GM12878 (cell line): ENCODE measurements at regions not wholly inside any gene's neighbourhood (a gene's known extent, or its start where the extent isn't known, plus 50 kb on each side); places are given as distances from the start of the nearest gene placed in this dataset.

Experiments used
- ATAC-seq: fragments of 200-7000 bp; cut with Tn5 transposase; 3 replicates; pipeline ENCODE4 v1.9.1; 2020; ENCODE audit warnings: mild to moderate bottlenecking, moderate library complexity
- BruUV-seq: library from RNA; stranded (reverse); fragments of 400-500 nt; replicated peaks from 2 replicates; lab custom pipeline; 2021; lab: Mats Ljungman, UMichigan
- CTCF ChIA-PET: fragments of 300-600 bp; sonication (Branson Sonifier 250); formaldehyde crosslinking; extraction: SDS; loops from one replicate; lab custom pipeline; 2021; ENCODE audit warnings: inconsistent platforms; lab: Yijun Ruan, JAX
- POLR2A ChIA-PET: fragments of 350-600 bp; formaldehyde crosslinking; extraction: SDS; loops from one replicate; lab custom pipeline; 2021; ENCODE audit warnings: inconsistent platforms; lab: Charles Lee
- RAD21 ChIA-PET: fragments of 300-600 bp; sonication (Branson Sonifier 250); formaldehyde crosslinking; loops from one replicate; lab custom pipeline; 2023; ENCODE audit warnings: antibody characterized with exemption; ENCODE audit not compliant: unreplicated experiment; lab: Charles Lee
- SMC1A ChIA-PET: fragments of 300-600 bp; sonication (Branson Sonifier 250); formaldehyde crosslinking; loops from one replicate; lab custom pipeline; 2023; ENCODE audit not compliant: unreplicated experiment, uncharacterized antibody; lab: Charles Lee
- DNase-seq: peaks from one replicate; pipeline ENCODE4 v3.0.0-alpha.2; 2011; ENCODE audit warnings: low read depth, low spot score
- FAIRE-seq: peaks from 3 replicates; lab custom pipeline; 2011; peaks lifted over from hg19 to GRCh38; lab: Jason Lieb, UNC
- H2AFZ ChIP-seq: 2 replicates; pipeline ENCODE4 v1.6.0; 2011; ENCODE audit warnings: low read depth, low read length, control low read depth; ENCODE audit not compliant: control insufficient read depth
- H3K27ac ChIP-seq: 2 replicates; pipeline ENCODE4 v1.5.1; 2011; ENCODE audit warnings: control low read depth; ENCODE audit not compliant: control insufficient read depth, insufficient read depth
- H3K27me3 ChIP-seq, 2 experiments: replicated peaks in 1 of 2; 2 replicates each; pipeline versions ENCODE4 v1.6.0 to v1.6.1; 2011; ENCODE audit warnings: low read length in 1 of 2; ENCODE audit not compliant: control insufficient read depth in 2 of 2, insufficient read depth in 2 of 2
- H3K36me3 ChIP-seq, 2 experiments: 2 replicates each; pipeline ENCODE4 v1.5.1; 2011; ENCODE audit warnings: low read length in 1 of 2; ENCODE audit not compliant: control insufficient read depth in 2 of 2, insufficient read depth in 2 of 2
- H3K4me1 ChIP-seq: 2 replicates; pipeline ENCODE4 v1.6.1; 2011; ENCODE audit warnings: mild to moderate bottlenecking, low read length, moderate library complexity, mixed read lengths; ENCODE audit not compliant: control insufficient read depth, insufficient read depth
- H3K4me2 ChIP-seq: 2 replicates; pipeline ENCODE4 v1.6.0; 2011; ENCODE audit warnings: control low read depth; ENCODE audit not compliant: control insufficient read depth, insufficient read depth
- H3K4me3 ChIP-seq: fragments of 200-600 bp; sonication (generic); 2 replicates; pipeline ENCODE4 v1.5.1; 2016
- H3K79me2 ChIP-seq: 2 replicates; pipeline ENCODE4 v1.6.0; 2011; ENCODE audit warnings: low read length; ENCODE audit not compliant: control insufficient read depth, insufficient read depth
- H3K9ac ChIP-seq: 2 replicates; pipeline ENCODE4 v1.8.0; 2011; ENCODE audit warnings: low read length, control low read depth, mixed read lengths; ENCODE audit not compliant: control insufficient read depth, insufficient read depth
- H3K9me3 ChIP-seq: replicated peaks from 3 replicates; pipeline ENCODE4 v1.5.1; 2011; ENCODE audit warnings: mild to moderate bottlenecking, low read length; ENCODE audit not compliant: control insufficient read depth, insufficient read depth
- H4K20me1 ChIP-seq: 2 replicates; pipeline ENCODE4 v1.6.0; 2011; ENCODE audit not compliant: control insufficient read depth, insufficient read depth
- BCLAF1 ChIP-seq: fragments of 450-650 bp; IDR thresholded peaks from 2 replicates; pipeline ENCODE4 v1.6.1; 2017; ENCODE audit warnings: antibody characterized with exemption, mild to moderate bottlenecking, moderate library complexity
- CBX5 ChIP-seq: sonication (generic); IDR thresholded peaks from 2 replicates; pipeline ENCODE4 v1.6.1; 2016; ENCODE audit warnings: low read depth, moderate library complexity, mild to moderate bottlenecking, inconsistent platforms
- EP300 ChIP-seq, 2 experiments: fragments of 150-350 bp in 1 of 2; IDR thresholded peaks; 2 replicates each; pipeline ENCODE4 v1.6.1; 2011 to 2012; ENCODE audit warnings: low read depth in 2 of 2, low read length in 2 of 2, borderline replicate concordance in 1 of 2, improper control_type of control experiment in 1 of 2, inconsistent platforms in 1 of 2; ENCODE audit not compliant: control insufficient read depth in 1 of 2
- EZH2 ChIP-seq: IDR thresholded peaks from 2 replicates; pipeline ENCODE4 v1.6.1; 2012; ENCODE audit warnings: low read depth, mild to moderate bottlenecking, control low read depth, inconsistent platforms, low read length, borderline replicate concordance; ENCODE audit not compliant: control insufficient read depth
- FOS ChIP-seq: IDR thresholded peaks from 3 replicates; pipeline ENCODE4 v1.6.1; 2011; ENCODE audit warnings: borderline replicate concordance; ENCODE audit not compliant: insufficient read length; ENCODE audit errors: extremely low read depth
- MAX ChIP-seq: IDR thresholded peaks from 2 replicates; pipeline ENCODE4 v1.6.1; 2012; ENCODE audit warnings: low read depth, low read length, improper control_type of control experiment
- MLLT1 ChIP-seq: fragments of 450-650 bp; IDR thresholded peaks from 2 replicates; pipeline ENCODE4 v1.6.1; 2016; ENCODE audit warnings: mild to moderate bottlenecking
- NFYA ChIP-seq: IDR thresholded peaks from 2 replicates; pipeline ENCODE4 v1.6.1; 2011; ENCODE audit warnings: low read depth, mild to moderate bottlenecking, low read length, improper control_type of control experiment, borderline replicate concordance
- POLR2AphosphoS5 ChIP-seq: IDR thresholded peaks from 2 replicates; pipeline ENCODE4 v1.6.1; 2011; ENCODE audit warnings: mild to moderate bottlenecking, low read length, inconsistent platforms
- RAD51 ChIP-seq: fragments of 450-650 bp; IDR thresholded peaks from 2 replicates; pipeline ENCODE4 v1.6.1; 2016; ENCODE audit warnings: moderate library complexity, mild to moderate bottlenecking, inconsistent platforms
- SKIL ChIP-seq: fragments of 450-650 bp; IDR thresholded peaks from 2 replicates; pipeline ENCODE4 v1.6.1; 2017; ENCODE audit warnings: mild to moderate bottlenecking, low read depth, inconsistent platforms; ENCODE audit not compliant: poor library complexity, severe bottlenecking
- SP1 ChIP-seq: IDR thresholded peaks from one replicate; pipeline ENCODE4 v1.6.1; 2011; ENCODE audit warnings: low read depth, low read length
- ZNF217 ChIP-seq: fragments of 450-650 bp; IDR thresholded peaks from 2 replicates; pipeline ENCODE4 v1.6.1; 2017; ENCODE audit warnings: antibody characterized with exemption, mild to moderate bottlenecking
- WGBS: methylation state at CpG from one replicate; pipeline ENCODE4 v1.1.6; 2016; ENCODE audit warnings: low lambda C conversion rate; ENCODE audit not compliant: insufficient replicate concordance, insufficient coverage; ENCODE audit errors: missing lambda C conversion rate; 5-methylcytosine and 5-hydroxymethylcytosine counted together
- in situ Hi-C: fragments of 300-500 bp; cut with MboI; formaldehyde crosslinking; loops from 9 replicates; pipeline ENCODE4 v1.14.3; 2018; ENCODE audit warnings: mixed read lengths
- intact Hi-C: fragments of 100-400 bp; cut with micrococcal nuclease; formaldehyde crosslinking; loops from one replicate; pipeline ENCODE4 v1.14.2; 2022; ENCODE audit not compliant: unreplicated experiment

GRCh38 chr1:234968451-234968850 lies 160.2 kb downstream of the TOMM20 start:
- Histone ChIP-seq H3K4me3 (no peak overlapping the region), H3K9me3 (no peaks in the 10 kb centered on the region), H3K27ac (peak overlapping the region; percentile 95), H3K9ac (no peak overlapping the region), H3K27me3 (no peaks in the 10 kb centered on the region), H3K79me2 (no peaks in the 10 kb centered on the region), H4K20me1 (no peaks in the 10 kb centered on the region), H3K36me3 (no peaks in the 10 kb centered on the region), H2AFZ (no peak overlapping the region; the same call in 1 of the 2 replicates), H3K4me2 (no peak overlapping the region), H3K4me1 (peaks cover 71% of the 10 kb centered on the region)
- ATAC-seq (no peak), FAIRE-seq (no peak), DNase-seq (no peak)
- RAD21 ChIA-PET, result interaction anchor here (1.3 to 13.6 kb wide), 3 partner anchors 40 to 201 kb away, joined by 3 to 257 read pairs (median 40); no protein-coding TSS in a partner anchor
- intact Hi-C loops (no loop called here), in situ Hi-C loops (no loop called here)
- CTCF ChIA-PET, result no interaction called here
- POLR2A ChIA-PET, result interaction anchor here (12.0 kb wide), 1 partner anchor 8 kb away, joined by 108 read pairs; no protein-coding TSS in a partner anchor
- WGBS, result 99% methylated on average over 4 of the region's 4 CpGs
- SMC1A ChIA-PET, result interaction anchor here (1.0 to 13.6 kb wide), 5 partner anchors 11 to 196 kb away, joined by 3 to 229 read pairs (median 27); no protein-coding TSS in a partner anchor
- no TSS peak for BruUV-seq
- no peak for TF ChIP-seq RAD51
- no peak for TF ChIP-seq BCLAF1
- TF ChIP-seq ZNF217, result no peak
- TF ChIP-seq EP300 (IDR thresholded peaks at IDR 0.05; ENCODE audit: borderline replicate concordance in 1 of 2, control insufficient read depth in 1 of 2, low read depth in 2 of 2, low read length in 2 of 2), result no peak
- no peak for TF ChIP-seq SKIL
- TF ChIP-seq FOS, result no peak
- TF ChIP-seq MLLT1, result no peak
- TF ChIP-seq EZH2, result no peak
- no peak for TF ChIP-seq MAX
- TF ChIP-seq NFYA, result no peak
- TF ChIP-seq SP1, result no peak
- no peak for TF ChIP-seq POLR2AphosphoS5
- TF ChIP-seq CBX5, result no peak
